ENCODE measurements at regions not wholly inside any gene's neighbourhood (a gene's known extent, or its start where the extent isn't known, plus 50 kb on each side); places are given as distances from the start of the nearest gene placed in this dataset.
A peak's percentile ranks its signal among the peaks of the same experiment; 100 is the strongest.

- no peaks in the 10 kb centered on the region for H3K79me2 ChIP-seq (ENCODE audit: control insufficient read depth, insufficient read depth, low read length, poor library complexity)
- no peak overlapping the region for H2AK5ac ChIP-seq (ENCODE audit: low read length)
- no peak overlapping the region for H3K4me3 ChIP-seq (ENCODE audit: low read depth, low read length)
- no CpG with 5 or more reads among the region's 5 CpGs for WGBS (ENCODE audit: extremely low coverage, insufficient coverage, insufficient read length)
- H3K4ac ChIP-seq (ENCODE audit: low read depth, low read length), result no peak overlapping the region
- no peak overlapping the region for H4K91ac ChIP-seq (ENCODE audit: low read depth, low read length)
- no peak overlapping the region for H3K23ac ChIP-seq (ENCODE audit: low read length)
- no peak overlapping the region for H3K18ac ChIP-seq (ENCODE audit: low read length)
- no peak overlapping the region for H2BK12ac ChIP-seq (ENCODE audit: low read length)
- no peaks in the 10 kb centered on the region for H3K79me1 ChIP-seq (ENCODE audit: low read length)
- H3K27ac ChIP-seq (ENCODE audit: low read depth, low read length), result no peak overlapping the region
- H3K36me3 ChIP-seq (ENCODE audit: control insufficient read depth in 1 of 2, insufficient read depth in 2 of 2, low read length in 2 of 2), result no peaks in the 10 kb centered on the region
- H3K9ac ChIP-seq (ENCODE audit: low read length), result no peak overlapping the region
- H4K12ac ChIP-seq (ENCODE audit: low read depth, low read length), result no peak overlapping the region
- no peak overlapping the region for H2BK120ac ChIP-seq (ENCODE audit: insufficient read depth, low read length, poor library complexity)
- H3K4me2 ChIP-seq (ENCODE audit: low read length), result no peak overlapping the region
- no peak overlapping the region for H2BK5ac ChIP-seq (ENCODE audit: low read depth, low read length, poor library complexity)
- H3K9me3 ChIP-seq (ENCODE audit: insufficient read depth, low read depth, low read length), result no peaks in the 10 kb centered on the region
- no peaks in the 10 kb centered on the region for H3K4me1 ChIP-seq (ENCODE audit: control insufficient read depth in 1 of 2, insufficient read depth in 2 of 2, low read length in 2 of 2)
- H4K8ac ChIP-seq (ENCODE audit: low read depth, low read length), result no peak overlapping the region
- no peak overlapping the region for H3K14ac ChIP-seq (ENCODE audit: low read length)
- DNase-seq, result peak; percentile 74 to 88
- H3K27me3 ChIP-seq (ENCODE audit: insufficient read depth, low read length), result no peaks in the 10 kb centered on the region
- H2AFZ ChIP-seq (ENCODE audit: insufficient read depth, low read length, poor library complexity), result no peak overlapping the region
Observed at GRCh38 chr14:53539489-53540126, 386.5 kb upstream of the DDHD1 start.

GRCh38 chr14:53538316-53538881 lies 385.3 kb upstream of the DDHD1 start:
- Histone ChIP-seq H3K23ac (ENCODE audit: low read length) (no peak overlapping the region), H4K8ac (ENCODE audit: low read depth, low read length) (no peak overlapping the region), H3K4me2 (ENCODE audit: low read length) (no peak overlapping the region), H3K27ac (ENCODE audit: low read depth, low read length) (no peak overlapping the region), H3K18ac (ENCODE audit: low read length) (no peak overlapping the region), H3K14ac (ENCODE audit: low read length) (no peak overlapping the region), H3K79me1 (ENCODE audit: low read length) (no peaks in the 10 kb centered on the region), H3K36me3 (ENCODE audit: control insufficient read depth in 1 of 2, insufficient read depth in 2 of 2, low read length in 2 of 2) (no peaks in the 10 kb centered on the region), H2BK120ac (ENCODE audit: insufficient read depth, low read length, poor library complexity) (no peak overlapping the region), H3K9me3 (ENCODE audit: insufficient read depth, low read depth, low read length) (no peaks in the 10 kb centered on the region), H4K12ac (ENCODE audit: low read depth, low read length) (no peak overlapping the region), H2AFZ (ENCODE audit: insufficient read depth, low read length, poor library complexity) (no peak overlapping the region), H3K4me3 (ENCODE audit: low read depth, low read length) (no peak overlapping the region), H3K4ac (ENCODE audit: low read depth, low read length) (no peak overlapping the region), H4K91ac (ENCODE audit: low read depth, low read length) (no peak overlapping the region), H2AK5ac (ENCODE audit: low read length) (no peak overlapping the region), H3K9ac (ENCODE audit: low read length) (no peak overlapping the region), H3K4me1 (ENCODE audit: control insufficient read depth in 1 of 2, insufficient read depth in 2 of 2, low read length in 2 of 2) (no peaks in the 10 kb centered on the region), H3K79me2 (ENCODE audit: control insufficient read depth, insufficient read depth, low read length, poor library complexity) (no peaks in the 10 kb centered on the region), H3K27me3 (ENCODE audit: insufficient read depth, low read length) (no peaks in the 10 kb centered on the region), H2BK5ac (ENCODE audit: low read depth, low read length, poor library complexity) (no peak overlapping the region), H2BK12ac (ENCODE audit: low read length) (no peak overlapping the region)
- no CpG with 5 or more reads among the region's 2 CpGs for WGBS (ENCODE audit: extremely low coverage, insufficient coverage, insufficient read length)
- DNase-seq, result no peak

GRCh38 chr14:53537422-53538315 lies 384.5 kb upstream of the DDHD1 start:
- H2AK5ac ChIP-seq (ENCODE audit: low read length), result no peak overlapping the region
- H2BK5ac ChIP-seq (ENCODE audit: low read depth, low read length, poor library complexity), result no peak overlapping the region
- no peak overlapping the region for H2BK12ac ChIP-seq (ENCODE audit: low read length)
- no peak overlapping the region for H2AFZ ChIP-seq (ENCODE audit: insufficient read depth, low read length, poor library complexity)
- H2BK120ac ChIP-seq (ENCODE audit: insufficient read depth, low read length, poor library complexity), result no peak overlapping the region
- no peak overlapping the region for H3K4me2 ChIP-seq (ENCODE audit: low read length)
- no peak overlapping the region for H3K4me3 ChIP-seq (ENCODE audit: low read depth, low read length)
- no CpG with 5 or more reads among the region's 5 CpGs for WGBS (ENCODE audit: extremely low coverage, insufficient coverage, insufficient read length)
- H3K27me3 ChIP-seq (ENCODE audit: insufficient read depth, low read length), result no peaks in the 10 kb centered on the region
- no peak overlapping the region for H3K27ac ChIP-seq (ENCODE audit: low read depth, low read length)
- no peak overlapping the region for H4K12ac ChIP-seq (ENCODE audit: low read depth, low read length)
- no peaks in the 10 kb centered on the region for H3K4me1 ChIP-seq (ENCODE audit: control insufficient read depth in 1 of 2, insufficient read depth in 2 of 2, low read length in 2 of 2)
- H3K14ac ChIP-seq (ENCODE audit: low read length), result no peak overlapping the region
- H3K9me3 ChIP-seq (ENCODE audit: insufficient read depth, low read depth, low read length), result no peaks in the 10 kb centered on the region
- H3K36me3 ChIP-seq (ENCODE audit: control insufficient read depth in 1 of 2, insufficient read depth in 2 of 2, low read length in 2 of 2), result no peaks in the 10 kb centered on the region
- no peak overlapping the region for H4K91ac ChIP-seq (ENCODE audit: low read depth, low read length)
- no peaks in the 10 kb centered on the region for H3K79me2 ChIP-seq (ENCODE audit: control insufficient read depth, insufficient read depth, low read length, poor library complexity)
- H3K4ac ChIP-seq (ENCODE audit: low read depth, low read length), result no peak overlapping the region
- peak; percentile 59 to 86 for DNase-seq
- no peak overlapping the region for H3K9ac ChIP-seq (ENCODE audit: low read length)
- no peak overlapping the region for H3K18ac ChIP-seq (ENCODE audit: low read length)
- no peak overlapping the region for H4K8ac ChIP-seq (ENCODE audit: low read depth, low read length)
- H3K23ac ChIP-seq (ENCODE audit: low read length), result no peak overlapping the region
- H3K79me1 ChIP-seq (ENCODE audit: low read length), result no peaks in the 10 kb centered on the region

GRCh38 chr14:53536446-53536845 lies 383.3 kb upstream of the DDHD1 start:
- no peak overlapping the region for H3K4me3 ChIP-seq (ENCODE audit: low read depth, low read length)
- H2AFZ ChIP-seq (ENCODE audit: insufficient read depth, low read length, poor library complexity), result no peak overlapping the region
- no peak overlapping the region for H4K8ac ChIP-seq (ENCODE audit: low read depth, low read length)
- no peak overlapping the region for H3K9ac ChIP-seq (ENCODE audit: low read length)
- H3K79me1 ChIP-seq (ENCODE audit: low read length), result no peaks in the 10 kb centered on the region
- no peak overlapping the region for H3K23ac ChIP-seq (ENCODE audit: low read length)
- H3K18ac ChIP-seq (ENCODE audit: low read length), result no peak overlapping the region
- no peak overlapping the region for H2AK5ac ChIP-seq (ENCODE audit: low read length)
- no peak overlapping the region for H3K27ac ChIP-seq (ENCODE audit: low read depth, low read length)
- no peak overlapping the region for H4K91ac ChIP-seq (ENCODE audit: low read depth, low read length)
- H3K4ac ChIP-seq (ENCODE audit: low read depth, low read length), result no peak overlapping the region
- H3K4me2 ChIP-seq (ENCODE audit: low read length), result no peak overlapping the region
- H2BK12ac ChIP-seq (ENCODE audit: low read length), result no peak overlapping the region
- no peaks in the 10 kb centered on the region for H3K4me1 ChIP-seq (ENCODE audit: control insufficient read depth in 1 of 2, insufficient read depth in 2 of 2, low read length in 2 of 2)
- no peak overlapping the region for H4K12ac ChIP-seq (ENCODE audit: low read depth, low read length)
- no peaks in the 10 kb centered on the region for H3K27me3 ChIP-seq (ENCODE audit: insufficient read depth, low read length)
- DNase-seq, result no peak
- H3K9me3 ChIP-seq (ENCODE audit: insufficient read depth, low read depth, low read length), result no peaks in the 10 kb centered on the region
- WGBS (ENCODE audit: extremely low coverage, insufficient coverage, insufficient read length), result no CpG with 5 or more reads among the region's 2 CpGs
- no peaks in the 10 kb centered on the region for H3K36me3 ChIP-seq (ENCODE audit: control insufficient read depth in 1 of 2, insufficient read depth in 2 of 2, low read length in 2 of 2)
- no peak overlapping the region for H3K14ac ChIP-seq (ENCODE audit: low read length)
- H3K79me2 ChIP-seq (ENCODE audit: control insufficient read depth, insufficient read depth, low read length, poor library complexity), result no peaks in the 10 kb centered on the region
- no peak overlapping the region for H2BK5ac ChIP-seq (ENCODE audit: low read depth, low read length, poor library complexity)
- no peak overlapping the region for H2BK120ac ChIP-seq (ENCODE audit: insufficient read depth, low read length, poor library complexity)
